IMR-90 (cell line): ENCODE measurements at regions not wholly inside any gene's neighbourhood (a gene's known extent, or its start where the extent isn't known, plus 50 kb on each side); places are given as distances from the start of the nearest gene placed in this dataset.
A peak's percentile ranks its signal among the peaks of the same experiment; 100 is the strongest.

ENCODE experiments used
- ATAC-seq: fragments of 200-7000 bp; cut with Tn5 transposase; 2 replicates; pipeline ENCODE4 v1.9.1; 2020; ENCODE audit warnings: low read depth, mild to moderate bottlenecking, moderate library complexity
- BruUV-seq: library from RNA; stranded (reverse); fragments of 400-500 nt; replicated peaks from 2 replicates; lab custom pipeline; 2021; lab: Mats Ljungman, UMichigan
- CTCF ChIA-PET: fragments of 300-600 bp; formaldehyde crosslinking; extraction: SDS; loops from one replicate; lab custom pipeline; 2021; ENCODE audit warnings: antibody characterized with exemption; lab: Yijun Ruan, JAX
- POLR2A ChIA-PET: fragments of 300-600 bp; sonication (Branson Sonifier 250); formaldehyde crosslinking; loops from one replicate; lab custom pipeline; 2022; ENCODE audit warnings: antibody characterized with exemption; ENCODE audit not compliant: unreplicated experiment; lab: Charles Lee
- DNase-seq: peaks from one replicate; pipeline ENCODE4 v3.0.0; 2013
- H2AFZ ChIP-seq: replicated peaks from 2 replicates; pipeline ENCODE3; 2013; ENCODE audit warnings: low read length, mild to moderate bottlenecking; ENCODE audit not compliant: poor library complexity
- H2AK5ac ChIP-seq: 2 replicates; pipeline ENCODE4 v1.6.1; 2013; ENCODE audit warnings: low read depth, low read length, inconsistent platforms
- H2AK9ac ChIP-seq: replicated peaks from 2 replicates; pipeline ENCODE3; 2013; ENCODE audit warnings: mild to moderate bottlenecking, low read depth, low read length, moderate library complexity; ENCODE audit not compliant: poor library complexity
- H2BK120ac ChIP-seq: 2 replicates; pipeline ENCODE4 v1.6.1; 2013; ENCODE audit warnings: low read depth, low read length, inconsistent platforms
- H2BK15ac ChIP-seq: 3 replicates; pipeline ENCODE4 v1.6.1; 2013; ENCODE audit warnings: low read depth, low read length, inconsistent platforms
- H2BK20ac ChIP-seq: 2 replicates; pipeline ENCODE4 v1.6.1; 2013; ENCODE audit warnings: low read depth, mild to moderate bottlenecking, inconsistent platforms, low read length, moderate library complexity
- H2BK5ac ChIP-seq: 2 replicates; pipeline ENCODE4 v1.6.1; 2013; ENCODE audit warnings: mild to moderate bottlenecking, low read depth, low read length, inconsistent platforms; ENCODE audit not compliant: poor library complexity, severe bottlenecking
- H3K14ac ChIP-seq: replicated peaks from 2 replicates; pipeline ENCODE4 v1.6.1; 2013; ENCODE audit warnings: low read depth, low read length, inconsistent platforms
- H3K18ac ChIP-seq: 2 replicates; pipeline ENCODE4 v1.6.1; 2013; ENCODE audit warnings: low read depth, low read length, control low read depth
- H3K23ac ChIP-seq: 2 replicates; pipeline ENCODE4 v1.6.1; 2013; ENCODE audit warnings: low read depth, low read length, inconsistent platforms
- H3K27ac ChIP-seq: 2 replicates; pipeline ENCODE4 v1.5.1; 2013; ENCODE audit warnings: mild to moderate bottlenecking, control low read depth, low read length; ENCODE audit not compliant: insufficient read depth
- H3K27me3 ChIP-seq: 2 replicates; pipeline ENCODE4 v1.6.1; 2013; ENCODE audit warnings: low read length; ENCODE audit not compliant: control insufficient read depth, insufficient read depth
- H3K36me3 ChIP-seq: 2 replicates; pipeline ENCODE4 v1.6.1; 2013; ENCODE audit warnings: low read length, mixed read lengths; ENCODE audit not compliant: control insufficient read depth, insufficient read depth
- H3K4ac ChIP-seq: 2 replicates; pipeline ENCODE4 v1.6.1; 2013; ENCODE audit warnings: low read depth, low read length, inconsistent platforms
- H3K4me1 ChIP-seq: 2 replicates; pipeline ENCODE4 v1.6.1; 2013; ENCODE audit warnings: low read length, mixed read lengths; ENCODE audit not compliant: control insufficient read depth, insufficient read depth
- H3K4me2 ChIP-seq: 2 replicates; pipeline ENCODE4 v1.6.1; 2013; ENCODE audit warnings: low read depth, mild to moderate bottlenecking, control low read depth, low read length, moderate library complexity
- H3K4me3 ChIP-seq: 2 replicates; pipeline ENCODE4 v1.5.1; 2013; ENCODE audit warnings: low read depth, mild to moderate bottlenecking, control low read depth, low read length, moderate library complexity; ENCODE audit not compliant: insufficient read depth
- H3K56ac ChIP-seq: 2 replicates; pipeline ENCODE4 v1.6.1; 2013; ENCODE audit warnings: low read length, inconsistent platforms; ENCODE audit not compliant: insufficient read depth; ENCODE audit errors: extremely low read depth
- H3K79me1 ChIP-seq, 2 experiments: 2 replicates each; pipeline ENCODE4 v1.6.1; 2013; ENCODE audit warnings: low read length in 2 of 2, inconsistent platforms in 1 of 2, low read depth in 1 of 2
- H3K9ac ChIP-seq: 2 replicates; pipeline ENCODE4 v1.6.1; 2013; ENCODE audit warnings: low read depth, low read length, control low read depth
- H3K9me1 ChIP-seq: 2 replicates; pipeline ENCODE4 v1.6.1; 2013; ENCODE audit warnings: low read length, inconsistent platforms; ENCODE audit not compliant: insufficient read depth
- H3K9me3 ChIP-seq: 2 replicates; pipeline ENCODE4 v1.6.1; 2013; ENCODE audit warnings: low read length; ENCODE audit not compliant: control insufficient read depth, insufficient read depth
- H4K20me1 ChIP-seq: 2 replicates; pipeline ENCODE4 v1.6.1; 2013; ENCODE audit warnings: low read length, inconsistent platforms; ENCODE audit not compliant: insufficient read depth
- H4K5ac ChIP-seq: 2 replicates; pipeline ENCODE4 v1.6.1; 2013; ENCODE audit warnings: mild to moderate bottlenecking, low read depth, low read length, control low read depth
- H4K8ac ChIP-seq, 2 experiments: 2 replicates each; pipeline ENCODE4 v1.6.1; 2013; ENCODE audit warnings: low read depth in 2 of 2, low read length in 2 of 2, control low read depth in 1 of 2, inconsistent platforms in 1 of 2
- H4K91ac ChIP-seq: 2 replicates; pipeline ENCODE4 v1.6.1; 2013; ENCODE audit warnings: low read depth, low read length, inconsistent platforms; ENCODE audit not compliant: insufficient read depth
- BHLHE40 ChIP-seq: fragments of 150-350 bp; IDR thresholded peaks from 2 replicates; pipeline ENCODE4 v1.6.1; 2016; ENCODE audit warnings: mild to moderate bottlenecking, low read depth, low read length
- CEBPB ChIP-seq: IDR thresholded peaks from 2 replicates; pipeline ENCODE4 v1.6.1; 2012; ENCODE audit warnings: low read depth, low read length, improper control_type of control experiment
- CHD1 ChIP-seq: IDR thresholded peaks from 2 replicates; pipeline ENCODE4 v1.6.1; 2012; ENCODE audit warnings: low read depth, low read length, improper control_type of control experiment
- FOS ChIP-seq: fragments of 150-350 bp; IDR thresholded peaks from 2 replicates; pipeline ENCODE4 v1.6.1; 2016; ENCODE audit warnings: low read depth, low read length
- MAFK ChIP-seq: IDR thresholded peaks from 2 replicates; pipeline ENCODE4 v1.6.1; 2012; ENCODE audit warnings: low read depth, low read length, improper control_type of control experiment
- MAZ ChIP-seq: IDR thresholded peaks from 2 replicates; pipeline ENCODE4 v1.6.1; 2012; ENCODE audit warnings: low read depth, mild to moderate bottlenecking, low read length, improper control_type of control experiment, moderate library complexity, borderline replicate concordance
- MXI1 ChIP-seq: IDR thresholded peaks from 2 replicates; pipeline ENCODE4 v1.6.1; 2012; ENCODE audit warnings: low read depth, mild to moderate bottlenecking, low read length, moderate library complexity, borderline replicate concordance
- NFE2L2 ChIP-seq: fragments of 150-350 bp; IDR thresholded peaks from 2 replicates; pipeline ENCODE4 v1.6.1; 2016; ENCODE audit warnings: low read depth, mild to moderate bottlenecking, low read length
- POLR2A ChIP-seq: IDR thresholded peaks from 2 replicates; pipeline ENCODE4 v1.6.1; 2012; ENCODE audit warnings: mild to moderate bottlenecking, low read depth, low read length
- RAD21 ChIP-seq: IDR thresholded peaks from 2 replicates; pipeline ENCODE4 v1.6.1; 2012; ENCODE audit warnings: low read length, improper control_type of control experiment
- RCOR1 ChIP-seq: IDR thresholded peaks from 2 replicates; pipeline ENCODE4 v1.6.1; 2012; ENCODE audit warnings: mild to moderate bottlenecking, low read length, improper control_type of control experiment; ENCODE audit not compliant: insufficient replicate concordance
- RFX5 ChIP-seq: IDR thresholded peaks from 2 replicates; pipeline ENCODE4 v1.8.0; 2012; ENCODE audit warnings: low read depth, mild to moderate bottlenecking, low read length, moderate library complexity
- SMC3 ChIP-seq: fragments of 150-350 bp; IDR thresholded peaks from 2 replicates; pipeline ENCODE4 v1.6.1; 2016; ENCODE audit warnings: low read depth, mild to moderate bottlenecking, antibody characterized with exemption, low read length, moderate library complexity
- WGBS, 2 experiments: methylation state at CpG; one replicate each; pipeline versions ENCODE4 v1.1.5 to v1.1.7; 2013; ENCODE audit warnings: missing lambda C conversion rate in 2 of 2; ENCODE audit not compliant: insufficient read length in 1 of 2; ENCODE audit errors: extremely low coverage in 2 of 2; 5-methylcytosine and 5-hydroxymethylcytosine counted together
- dilution Hi-C: fragments of 300-500 bp; cut with HindIII; formaldehyde crosslinking; loops from one replicate; pipeline ENCODE4 v1.14.3; 2018; ENCODE audit warnings: low sequenced_read_pairs; ENCODE audit not compliant: unreplicated experiment
- in situ Hi-C: fragments of 300-500 bp; cut with MboI; formaldehyde crosslinking; loops from 3 replicates; pipeline ENCODE4 v1.14.3; 2019; ENCODE audit warnings: low sequenced_read_pairs, inconsistent platforms, mixed read lengths
- intact Hi-C: fragments of 100-400 bp; cut with micrococcal nuclease; formaldehyde crosslinking; loops from 2 replicates; pipeline ENCODE4 v1.10.0; 2022
- TF ChIP-seq, protein P1 (sequence below): conservative IDR thresholded peaks from 2 replicates; pipeline ENCODE4 v1.5.1; 2012; ENCODE audit warnings: mild to moderate bottlenecking, low read depth, low read length, improper control_type of control experiment
- TF ChIP-seq, protein P2 (sequence below): fragments of 150-350 bp; IDR thresholded peaks from 2 replicates; pipeline ENCODE4 v1.6.1; 2016; ENCODE audit warnings: low read depth, mild to moderate bottlenecking, low read length, moderate library complexity, borderline replicate concordance
- TF ChIP-seq, protein P3 (sequence below): fragments of 150-350 bp; IDR thresholded peaks from 2 replicates; pipeline ENCODE4 v1.6.1; 2017; ENCODE audit warnings: mild to moderate bottlenecking, antibody characterized with exemption, low read length, low read depth

DNA sequence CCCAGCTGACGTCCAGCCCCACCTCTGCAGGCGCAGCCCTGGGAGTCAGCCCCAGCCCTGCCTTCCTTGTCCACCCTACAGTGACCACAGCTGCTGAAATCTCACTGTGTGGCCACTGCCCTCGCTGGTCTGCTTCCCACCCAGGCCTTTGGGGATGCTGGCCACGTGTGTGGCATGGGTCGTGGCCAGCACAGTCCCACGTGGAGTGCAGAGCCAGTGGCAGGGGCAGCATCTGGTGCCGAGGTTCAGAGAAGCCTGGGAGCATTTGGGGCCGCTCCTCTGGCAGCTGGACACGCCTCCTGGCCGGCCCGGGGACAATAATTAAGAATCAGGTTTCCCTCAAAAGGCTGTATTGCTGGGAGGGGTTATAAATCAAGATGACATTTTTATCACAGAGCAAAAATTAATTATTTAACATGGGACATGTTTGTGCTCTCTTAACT is 92.1 kb downstream of the HMX1 start:
- intact Hi-C loops, result no loop called here
- CTCF ChIA-PET, result no interaction called here

More for the DNA sequence above, 92.1 kb downstream of the HMX1 start:
- Histone ChIP-seq H4K91ac (no peak overlapping the region), H2AK5ac (no peak overlapping the region), H3K4me1 (no peaks in the 10 kb centered on the region), H3K4ac (no peak overlapping the region), H3K4me3 (no peak overlapping the region), H3K23ac (no peak overlapping the region), H3K27me3 (no peaks in the 10 kb centered on the region), H3K9me1 (no peaks in the 10 kb centered on the region), H2BK5ac (no peak overlapping the region), H2AK9ac (no peak overlapping the region), H4K20me1 (no peaks in the 10 kb centered on the region), H3K36me3 (no peaks in the 10 kb centered on the region), H3K18ac (no peak overlapping the region), H4K5ac (no peak overlapping the region), H4K8ac (no peak overlapping the region), H2BK15ac (no peak overlapping the region), H3K9ac (no peak overlapping the region), H3K9me3 (peaks cover 7% of the 10 kb centered on the region; the same call in 1 of the 2 replicates), H2BK20ac (no peak overlapping the region), H3K4me2 (no peak overlapping the region), H2BK120ac (no peak overlapping the region), H3K79me1 (no peaks in the 10 kb centered on the region), H2AFZ (peak overlapping the region; percentile 21), H3K27ac (no peak overlapping the region), H3K14ac (no peak overlapping the region), H3K56ac (no peak overlapping the region)
- TF ChIP-seq MAFK (no peak), POLR2A (no peak), SMC3 (no peak), FOS (no peak), RFX5 (no peak), CHD1 (no peak), CEBPB (no peak), RCOR1 (no peak), BHLHE40 (no peak), MXI1 (no peak), RAD21 (no peak), NFE2L2 (no peak), MAZ (no peak)
- TF ChIP-seq, protein P1, sequence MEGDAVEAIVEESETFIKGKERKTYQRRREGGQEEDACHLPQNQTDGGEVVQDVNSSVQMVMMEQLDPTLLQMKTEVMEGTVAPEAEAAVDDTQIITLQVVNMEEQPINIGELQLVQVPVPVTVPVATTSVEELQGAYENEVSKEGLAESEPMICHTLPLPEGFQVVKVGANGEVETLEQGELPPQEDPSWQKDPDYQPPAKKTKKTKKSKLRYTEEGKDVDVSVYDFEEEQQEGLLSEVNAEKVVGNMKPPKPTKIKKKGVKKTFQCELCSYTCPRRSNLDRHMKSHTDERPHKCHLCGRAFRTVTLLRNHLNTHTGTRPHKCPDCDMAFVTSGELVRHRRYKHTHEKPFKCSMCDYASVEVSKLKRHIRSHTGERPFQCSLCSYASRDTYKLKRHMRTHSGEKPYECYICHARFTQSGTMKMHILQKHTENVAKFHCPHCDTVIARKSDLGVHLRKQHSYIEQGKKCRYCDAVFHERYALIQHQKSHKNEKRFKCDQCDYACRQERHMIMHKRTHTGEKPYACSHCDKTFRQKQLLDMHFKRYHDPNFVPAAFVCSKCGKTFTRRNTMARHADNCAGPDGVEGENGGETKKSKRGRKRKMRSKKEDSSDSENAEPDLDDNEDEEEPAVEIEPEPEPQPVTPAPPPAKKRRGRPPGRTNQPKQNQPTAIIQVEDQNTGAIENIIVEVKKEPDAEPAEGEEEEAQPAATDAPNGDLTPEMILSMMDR, result no peak
- TF ChIP-seq, protein P2, sequence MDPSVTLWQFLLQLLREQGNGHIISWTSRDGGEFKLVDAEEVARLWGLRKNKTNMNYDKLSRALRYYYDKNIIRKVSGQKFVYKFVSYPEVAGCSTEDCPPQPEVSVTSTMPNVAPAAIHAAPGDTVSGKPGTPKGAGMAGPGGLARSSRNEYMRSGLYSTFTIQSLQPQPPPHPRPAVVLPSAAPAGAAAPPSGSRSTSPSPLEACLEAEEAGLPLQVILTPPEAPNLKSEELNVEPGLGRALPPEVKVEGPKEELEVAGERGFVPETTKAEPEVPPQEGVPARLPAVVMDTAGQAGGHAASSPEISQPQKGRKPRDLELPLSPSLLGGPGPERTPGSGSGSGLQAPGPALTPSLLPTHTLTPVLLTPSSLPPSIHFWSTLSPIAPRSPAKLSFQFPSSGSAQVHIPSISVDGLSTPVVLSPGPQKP, result no peak
- TF ChIP-seq, protein P3, sequence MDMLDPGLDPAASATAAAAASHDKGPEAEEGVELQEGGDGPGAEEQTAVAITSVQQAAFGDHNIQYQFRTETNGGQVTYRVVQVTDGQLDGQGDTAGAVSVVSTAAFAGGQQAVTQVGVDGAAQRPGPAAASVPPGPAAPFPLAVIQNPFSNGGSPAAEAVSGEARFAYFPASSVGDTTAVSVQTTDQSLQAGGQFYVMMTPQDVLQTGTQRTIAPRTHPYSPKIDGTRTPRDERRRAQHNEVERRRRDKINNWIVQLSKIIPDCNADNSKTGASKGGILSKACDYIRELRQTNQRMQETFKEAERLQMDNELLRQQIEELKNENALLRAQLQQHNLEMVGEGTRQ, result no peak
- BruUV-seq, result no TSS peak
- ATAC-seq, result no peak
- WGBS, 2 experiments, result no CpG with 5 or more reads among the region's 11 CpGs
- in situ Hi-C loops, result no loop called here
- no peak for DNase-seq
- dilution Hi-C loops, result no loop called here
- POLR2A ChIA-PET, result no interaction called here
